ENCODE measurements at regions not wholly inside any gene's neighbourhood (a gene's known extent, or its start where the extent isn't known, plus 50 kb on each side); places are given as distances from the start of the nearest gene placed in this dataset.

GRCh38 chr2:107595749-107596148, 230.9 kb upstream of the RGPD4 start:
- Mint-ChIP-seq H3K27me3 (no peaks in the 10 kb centered on the region), H3K27ac (no peak overlapping the region), H3K4me1 (no peaks in the 10 kb centered on the region), H3K36me3 (ENCODE audit: low read depth) (no peaks in the 10 kb centered on the region), H3K4me3 (no peak overlapping the region), H3K9me3 (no peaks in the 10 kb centered on the region)
- no peak for ATAC-seq (replicated peaks)

DNA sequence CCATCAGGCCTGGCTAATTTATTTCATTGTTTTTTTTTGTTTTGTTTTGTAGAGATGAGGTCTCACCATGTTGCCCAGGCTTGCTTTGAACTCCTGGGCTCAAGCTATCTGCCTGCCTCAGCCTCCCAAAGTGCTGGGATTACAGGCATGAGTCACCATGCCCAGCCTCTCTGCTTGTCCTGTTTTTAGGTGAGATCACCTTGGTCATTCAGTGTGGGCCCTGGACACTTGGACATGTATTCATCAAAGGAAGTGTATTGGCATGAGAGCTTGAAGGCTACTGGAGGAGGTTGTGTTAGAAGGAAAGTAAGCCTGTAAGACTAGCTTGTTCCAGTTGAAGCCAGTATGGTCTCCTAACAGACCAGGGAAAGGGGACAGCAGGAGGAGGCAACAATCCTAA, 229.2 kb upstream of the RGPD4 start:
- Mint-ChIP-seq H3K36me3 (ENCODE audit: low read depth) (no peaks in the 10 kb centered on the region), H3K4me1 (no peaks in the 10 kb centered on the region), H3K27ac (no peak overlapping the region), H3K9me3 (no peaks in the 10 kb centered on the region), H3K27me3 (no peaks in the 10 kb centered on the region), H3K4me3 (no peak overlapping the region)
- no peak for ATAC-seq (replicated peaks)

- no peaks in the 10 kb centered on the region for H3K27me3 Mint-ChIP-seq
Measured at GRCh38 chr2:107602801-107603200, 223.9 kb upstream of the RGPD4 start.

DNA sequence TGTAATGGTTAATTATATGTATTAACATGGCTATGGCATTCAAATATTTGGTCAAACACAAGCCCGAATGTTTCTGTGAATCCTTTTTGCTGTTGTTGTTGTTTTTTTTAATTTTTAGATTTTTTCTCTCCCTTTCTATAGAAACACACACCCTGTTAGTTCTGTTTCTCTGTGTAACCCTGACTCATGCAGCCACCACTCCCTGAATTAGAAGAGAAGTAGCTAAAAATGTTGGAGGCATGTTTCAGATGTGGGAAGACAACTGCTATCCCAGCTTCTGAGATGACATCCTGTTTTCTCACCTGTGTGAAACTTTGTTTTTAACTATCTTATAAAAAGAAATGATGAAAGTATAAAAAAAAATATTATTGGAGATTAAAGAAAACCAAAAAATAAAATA, 219.6 kb upstream of the RGPD4 start:
- no peaks in the 10 kb centered on the region for H3K9me3 Mint-ChIP-seq
- H3K27me3 Mint-ChIP-seq: no peaks in the 10 kb centered on the region
- H3K4me3 Mint-ChIP-seq: no peak overlapping the region
- no peaks in the 10 kb centered on the region for H3K36me3 Mint-ChIP-seq (ENCODE audit: low read depth)
- no peaks in the 10 kb centered on the region for H3K4me1 Mint-ChIP-seq
- ATAC-seq (replicated peaks): no peak
- no peak overlapping the region for H3K27ac Mint-ChIP-seq

More at GRCh38 chr2:107602801-107603200, 223.9 kb upstream of the RGPD4 start:
- H3K36me3 Mint-ChIP-seq (ENCODE audit: low read depth): no peaks in the 10 kb centered on the region
- H3K9me3 Mint-ChIP-seq: no peaks in the 10 kb centered on the region
- no peak for ATAC-seq (replicated peaks)
- H3K4me3 Mint-ChIP-seq: no peak overlapping the region
- no peaks in the 10 kb centered on the region for H3K4me1 Mint-ChIP-seq
- H3K27ac Mint-ChIP-seq: no peak overlapping the region

DNA sequence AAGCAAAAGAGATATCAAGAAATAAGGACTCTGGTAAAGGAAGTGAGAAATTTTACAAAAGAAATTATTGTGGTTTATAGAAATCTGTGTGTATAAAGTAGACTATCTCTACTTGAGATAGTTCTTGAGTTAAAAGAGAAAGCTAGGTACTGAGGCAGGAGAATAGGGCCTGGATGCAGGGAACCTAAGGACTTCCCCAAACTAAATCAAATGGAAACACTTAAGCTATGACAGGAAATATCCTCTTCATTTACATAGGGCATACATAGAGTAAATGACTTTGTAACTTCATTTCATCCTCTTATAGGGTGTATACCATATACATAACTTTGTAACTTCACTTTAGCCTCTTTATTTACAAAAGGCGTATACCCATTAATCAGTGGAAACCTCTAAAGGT, 219.2 kb upstream of the RGPD4 start:
- Mint-ChIP-seq H3K9me3 (no peaks in the 10 kb centered on the region), H3K36me3 (ENCODE audit: low read depth) (no peaks in the 10 kb centered on the region), H3K4me3 (no peak overlapping the region), H3K27me3 (no peaks in the 10 kb centered on the region), H3K4me1 (no peaks in the 10 kb centered on the region), H3K27ac (no peak overlapping the region)
- ATAC-seq (replicated peaks): no peak

- no peak for ATAC-seq (replicated peaks)
- Mint-ChIP-seq H3K27ac (no peak overlapping the region), H3K4me3 (no peak overlapping the region)
Measured at GRCh38 chr2:107615039-107615438, 211.7 kb upstream of the RGPD4 start.

GRCh38 chr2:107618769-107619168, 207.9 kb upstream of the RGPD4 start:
- H3K4me1 Mint-ChIP-seq: no peaks in the 10 kb centered on the region
- H3K4me3 Mint-ChIP-seq: no peak overlapping the region
- H3K27ac Mint-ChIP-seq: no peak overlapping the region
- H3K9me3 Mint-ChIP-seq: peaks cover 4% of the 10 kb centered on the region
- H3K36me3 Mint-ChIP-seq (ENCODE audit: low read depth): no peaks in the 10 kb centered on the region
- H3K27me3 Mint-ChIP-seq: no peaks in the 10 kb centered on the region
- ATAC-seq (replicated peaks): no peak

More at GRCh38 chr2:107615039-107615438, 211.7 kb upstream of the RGPD4 start:
- no peaks in the 10 kb centered on the region for H3K27me3 Mint-ChIP-seq
- no peaks in the 10 kb centered on the region for H3K36me3 Mint-ChIP-seq (ENCODE audit: low read depth)
- no peaks in the 10 kb centered on the region for H3K9me3 Mint-ChIP-seq
- no peaks in the 10 kb centered on the region for H3K4me1 Mint-ChIP-seq

DNA sequence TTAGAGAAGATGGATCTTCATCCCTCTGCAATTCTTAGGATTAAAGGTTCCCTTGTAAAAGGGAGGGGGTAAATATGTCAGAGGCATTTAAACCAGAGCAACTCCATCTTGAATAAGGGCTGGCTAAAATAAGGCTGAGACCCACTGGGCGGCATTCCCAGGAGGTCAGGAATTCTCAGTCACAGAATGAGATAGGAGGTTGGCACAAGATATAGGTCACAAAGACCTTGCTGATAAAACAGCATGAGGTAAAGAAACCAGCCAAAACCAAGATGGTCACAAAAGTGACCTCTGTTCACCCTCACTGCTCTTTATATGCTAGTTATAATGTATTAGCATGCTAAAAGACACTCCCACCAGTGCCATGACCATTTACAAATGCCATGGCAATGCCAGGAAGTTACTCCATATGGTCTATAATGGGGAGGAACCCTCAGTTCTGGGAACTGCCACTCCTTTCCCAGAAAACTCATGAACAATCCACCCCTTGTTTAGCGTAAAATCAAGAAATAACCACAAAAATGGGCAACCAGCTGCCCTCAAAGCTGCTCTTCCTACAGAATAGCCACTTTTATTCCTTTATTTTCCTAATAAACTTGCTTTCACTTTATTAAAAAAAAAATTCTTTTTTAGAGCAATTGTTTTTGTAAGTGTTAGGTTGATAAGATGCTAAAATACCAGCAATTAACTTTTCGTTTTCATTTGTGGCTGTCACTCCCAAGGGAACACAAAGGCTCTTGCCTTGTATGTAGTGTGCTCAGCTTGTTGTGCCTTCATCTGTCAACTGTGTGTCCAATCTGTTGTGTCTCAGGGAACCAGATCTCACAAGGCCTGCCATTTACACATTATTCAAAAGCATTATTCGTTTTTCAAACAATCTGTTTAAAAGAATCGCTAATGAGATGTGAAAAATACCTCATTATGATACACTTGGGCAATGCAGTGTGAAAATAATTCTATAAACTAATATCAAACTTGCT, 205.2 kb upstream of the RGPD4 start:
- H3K27me3 Mint-ChIP-seq: no peaks in the 10 kb centered on the region
- no peak overlapping the region for H3K4me3 Mint-ChIP-seq
- H3K27ac Mint-ChIP-seq: no peak overlapping the region
- H3K4me1 Mint-ChIP-seq: no peaks in the 10 kb centered on the region
- no peaks in the 10 kb centered on the region for H3K36me3 Mint-ChIP-seq (ENCODE audit: low read depth)
- no peak for ATAC-seq (replicated peaks)
- peaks cover 11% of the 10 kb centered on the region for H3K9me3 Mint-ChIP-seq

DNA sequence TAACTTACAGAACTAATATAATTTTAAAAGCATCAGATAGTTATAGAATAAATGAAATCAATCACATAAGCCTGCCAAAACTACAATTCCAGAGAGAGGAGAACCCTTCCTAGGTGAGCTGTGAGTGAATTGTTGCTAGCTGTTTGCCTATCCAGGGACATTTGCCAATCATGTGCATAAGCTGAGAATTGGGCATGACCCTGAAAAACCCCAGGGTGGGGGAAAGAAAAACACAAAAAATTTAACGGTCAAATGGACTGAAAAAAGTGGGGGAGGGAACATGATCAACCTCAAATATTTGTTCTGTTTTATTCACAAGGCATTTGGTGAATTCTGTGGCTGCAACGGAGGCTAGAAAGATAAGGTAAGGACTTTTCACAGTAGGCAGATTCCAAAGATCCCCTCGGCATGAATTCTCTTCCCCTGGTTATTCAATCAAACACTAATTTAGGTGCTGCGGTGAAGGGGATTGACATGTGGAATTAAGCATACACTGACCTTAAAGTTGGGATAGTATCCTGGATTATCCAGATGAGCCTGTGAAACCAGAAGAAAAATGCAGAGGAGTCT, 203.9 kb upstream of the RGPD4 start:
- no peaks in the 10 kb centered on the region for H3K36me3 Mint-ChIP-seq (ENCODE audit: low read depth)
- no peak overlapping the region for H3K4me3 Mint-ChIP-seq
- H3K9me3 Mint-ChIP-seq: peaks cover 11% of the 10 kb centered on the region
- no peak overlapping the region for H3K27ac Mint-ChIP-seq
- no peaks in the 10 kb centered on the region for H3K27me3 Mint-ChIP-seq
- H3K4me1 Mint-ChIP-seq: no peaks in the 10 kb centered on the region
- no peak for ATAC-seq (replicated peaks)

DNA sequence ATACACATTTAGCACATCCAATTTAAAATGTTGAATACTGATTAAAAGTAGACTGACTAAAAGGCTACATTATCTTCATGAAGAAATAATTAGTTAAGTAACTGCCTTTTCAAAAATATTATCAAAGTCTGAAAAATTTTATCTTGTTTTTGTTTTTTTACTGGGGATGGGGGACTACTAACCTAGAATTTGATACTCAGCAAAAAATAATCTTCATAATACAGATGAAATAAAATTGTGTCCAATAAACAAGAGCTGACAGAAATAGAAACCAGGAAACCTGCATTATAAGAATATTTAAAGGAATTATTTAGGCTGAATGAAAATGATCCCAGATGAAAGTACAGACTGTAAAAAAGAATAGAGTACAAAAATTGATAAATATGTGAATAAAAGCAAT, 200.7 kb upstream of the RGPD4 start:
- peaks cover 15% of the 10 kb centered on the region for H3K9me3 Mint-ChIP-seq
- no peaks in the 10 kb centered on the region for H3K4me1 Mint-ChIP-seq
- H3K36me3 Mint-ChIP-seq (ENCODE audit: low read depth): no peaks in the 10 kb centered on the region
- H3K27ac Mint-ChIP-seq: no peak overlapping the region
- ATAC-seq (replicated peaks): no peak
- no peak overlapping the region for H3K4me3 Mint-ChIP-seq
- H3K27me3 Mint-ChIP-seq: no peaks in the 10 kb centered on the region

- no peak overlapping the region for H3K27ac Mint-ChIP-seq
- peaks cover 11% of the 10 kb centered on the region for H3K9me3 Mint-ChIP-seq
- H3K27me3 Mint-ChIP-seq: no peaks in the 10 kb centered on the region
- ATAC-seq (replicated peaks): no peak
- no peaks in the 10 kb centered on the region for H3K4me1 Mint-ChIP-seq
- H3K36me3 Mint-ChIP-seq (ENCODE audit: low read depth): no peaks in the 10 kb centered on the region
- no peak overlapping the region for H3K4me3 Mint-ChIP-seq
Measured at GRCh38 chr2:107627164-107627563, 199.5 kb upstream of the RGPD4 start.

GRCh38 chr2:107627926-107628325, 198.8 kb upstream of the RGPD4 start:
- Mint-ChIP-seq H3K27ac (no peak overlapping the region), H3K4me3 (no peak overlapping the region), H3K9me3 (peaks cover 11% of the 10 kb centered on the region), H3K36me3 (ENCODE audit: low read depth) (no peaks in the 10 kb centered on the region), H3K4me1 (no peaks in the 10 kb centered on the region), H3K27me3 (no peaks in the 10 kb centered on the region)
- no peak for ATAC-seq (replicated peaks)

GRCh38 chr2:107633580-107634147, 193.0 kb upstream of the RGPD4 start:
- no peaks in the 10 kb centered on the region for H3K36me3 Mint-ChIP-seq (ENCODE audit: low read depth)
- no peak overlapping the region for H3K4me3 Mint-ChIP-seq
- peaks cover 13% of the 10 kb centered on the region for H3K9me3 Mint-ChIP-seq
- H3K27me3 Mint-ChIP-seq: no peaks in the 10 kb centered on the region
- ATAC-seq (replicated peaks): no peak
- H3K27ac Mint-ChIP-seq: no peak overlapping the region
- H3K4me1 Mint-ChIP-seq: no peaks in the 10 kb centered on the region

DNA sequence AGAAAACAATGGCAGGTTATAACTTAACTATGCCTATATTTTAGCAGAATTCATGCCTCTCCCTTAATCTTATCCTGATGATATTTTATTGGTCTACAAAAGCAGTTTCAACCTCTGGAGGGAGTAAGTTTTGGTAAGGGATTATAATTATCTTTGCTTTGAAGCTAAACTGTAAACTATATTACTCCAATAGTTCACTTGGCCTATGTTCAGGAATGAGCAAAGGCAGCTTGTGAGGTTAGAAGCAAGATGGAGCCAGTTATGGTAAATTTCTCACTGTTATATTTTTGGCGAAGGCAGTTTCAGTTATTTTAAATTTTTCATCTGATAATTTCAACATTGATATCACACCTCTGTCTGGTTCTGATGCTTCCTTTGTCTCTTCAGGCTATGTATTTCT, 192.5 kb upstream of the RGPD4 start:
- Mint-ChIP-seq H3K27ac (no peak overlapping the region), H3K4me3 (no peak overlapping the region), H3K36me3 (ENCODE audit: low read depth) (no peaks in the 10 kb centered on the region), H3K27me3 (no peaks in the 10 kb centered on the region), H3K9me3 (peaks cover 13% of the 10 kb centered on the region), H3K4me1 (no peaks in the 10 kb centered on the region)
- no peak for ATAC-seq (replicated peaks)

DNA sequence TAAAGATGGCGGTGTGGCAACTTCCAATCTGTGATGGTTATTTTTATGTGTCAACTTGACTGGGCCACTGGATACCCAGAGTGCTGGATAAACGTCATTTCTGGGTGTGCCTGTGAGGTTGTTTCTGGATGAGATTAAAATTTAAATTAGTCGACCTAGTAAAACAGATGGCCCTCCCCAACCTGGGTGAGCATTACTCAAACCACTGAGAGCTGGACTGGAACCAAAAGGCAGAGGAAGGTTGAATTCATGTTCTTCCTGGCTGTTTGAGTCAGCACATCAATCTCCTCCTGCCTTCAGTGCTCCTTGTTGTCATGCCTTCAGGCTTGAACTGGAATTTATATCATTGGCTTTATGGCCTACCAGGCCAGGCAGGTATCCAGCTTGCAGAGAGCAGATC, 190.8 kb upstream of the RGPD4 start:
- no peaks in the 10 kb centered on the region for H3K36me3 Mint-ChIP-seq (ENCODE audit: low read depth)
- H3K4me3 Mint-ChIP-seq: no peak overlapping the region
- no peaks in the 10 kb centered on the region for H3K27me3 Mint-ChIP-seq
- no peak overlapping the region for H3K27ac Mint-ChIP-seq
- ATAC-seq (replicated peaks): no peak
- no peaks in the 10 kb centered on the region for H3K4me1 Mint-ChIP-seq
- peaks cover 13% of the 10 kb centered on the region for H3K9me3 Mint-ChIP-seq
